Endothelial cell of umbilical vein (primary cell): ENCODE measurements at regions not wholly inside any gene's neighbourhood (a gene's known extent, or its start where the extent isn't known, plus 50 kb on each side); places are given as distances from the start of the nearest gene placed in this dataset.
A peak's percentile ranks its signal among the peaks of the same experiment; 100 is the strongest.

Experiments used
- BruUV-seq: library from RNA; stranded (reverse); fragments of 400-500 nt; replicated peaks from 2 replicates; lab custom pipeline; 2021; lab: Mats Ljungman, UMichigan
- CTCF ChIA-PET: fragments of 300-600, 350-600 bp; sonication (Branson Sonifier 250); formaldehyde crosslinking; loops from one replicate; lab custom pipeline; 2021; ENCODE audit warnings: antibody characterized with exemption, inconsistent platforms; lab: Charles Lee
- POLR2A ChIA-PET: fragments of 300-600, 350-600 bp; sonication (Branson Sonifier 250); formaldehyde crosslinking; loops from one replicate; lab custom pipeline; 2021; ENCODE audit warnings: antibody characterized with exemption, inconsistent platforms; lab: Charles Lee
- DNase-seq: peaks from one replicate; pipeline ENCODE4 v3.0.0-alpha.2; 2011; ENCODE audit warnings: low read depth, low spot score
- FAIRE-seq: peaks from 2 replicates; lab custom pipeline; 2011; peaks lifted over from hg19 to GRCh38; lab: Jason Lieb, UNC
- H2AFZ ChIP-seq: 2 replicates; pipeline ENCODE4 v1.6.0; 2012; ENCODE audit warnings: low read depth, low read length, control low read depth, inconsistent platforms
- H3K27ac ChIP-seq: 2 replicates; pipeline ENCODE4 v1.5.1; 2011; ENCODE audit warnings: low read depth, mild to moderate bottlenecking, control low read depth, low read length, moderate library complexity; ENCODE audit not compliant: insufficient read depth
- H3K27me3 ChIP-seq, 2 experiments: 2 replicates each; pipeline versions ENCODE4 v1.6.0 to v1.6.1; 2011; ENCODE audit warnings: low read length in 2 of 2, mixed read lengths in 1 of 2; ENCODE audit not compliant: control insufficient read depth in 2 of 2, insufficient read depth in 2 of 2
- H3K36me3 ChIP-seq, 2 experiments: 2 replicates in 1 of 2; 3 replicates in 1 of 2; pipeline ENCODE4 v1.5.1; 2011; ENCODE audit warnings: low read length in 2 of 2, mild to moderate bottlenecking in 1 of 2, moderate library complexity in 1 of 2; ENCODE audit not compliant: control insufficient read depth in 2 of 2, insufficient read depth in 2 of 2; ENCODE audit errors: extremely low read depth in 1 of 2
- H3K4me1 ChIP-seq: 3 replicates; pipeline ENCODE4 v1.5.1; 2011; ENCODE audit warnings: mild to moderate bottlenecking, low read length; ENCODE audit not compliant: control insufficient read depth, insufficient read depth; ENCODE audit errors: extremely low read depth
- H3K4me2 ChIP-seq: 2 replicates; pipeline ENCODE4 v1.6.1; 2011; ENCODE audit warnings: low read length, control low read depth, mixed read lengths; ENCODE audit not compliant: insufficient read depth
- H3K4me3 ChIP-seq, 3 experiments: fragments of 200-600 bp in 1 of 3; sonication (generic), shearing (Covaris generic) in 1 of 3; replicated peaks in 1 of 3; 2 replicates each; pipeline ENCODE4 v1.5.1; 2011 to 2016; ENCODE audit warnings: control low read depth in 3 of 3, low read length in 3 of 3, mild to moderate bottlenecking in 2 of 3, inconsistent platforms in 1 of 3, low read depth in 1 of 3, moderate library complexity in 1 of 3; ENCODE audit not compliant: insufficient read depth in 1 of 3
- H3K79me2 ChIP-seq: 2 replicates; pipeline ENCODE4 v1.6.0; 2012; ENCODE audit warnings: low read length, inconsistent platforms; ENCODE audit not compliant: control insufficient read depth, insufficient read depth
- H3K9ac ChIP-seq: replicated peaks from 2 replicates; pipeline ENCODE3; 2011; ENCODE audit warnings: low read length, control low read depth; ENCODE audit not compliant: insufficient read depth; ENCODE audit errors: extremely low read depth
- H3K9me1 ChIP-seq: replicated peaks from 3 replicates; pipeline ENCODE4 v1.6.0; 2011; ENCODE audit warnings: mild to moderate bottlenecking, low read length; ENCODE audit not compliant: control insufficient read depth, insufficient read depth; ENCODE audit errors: extremely low read depth
- H3K9me3 ChIP-seq: replicated peaks from 2 replicates; pipeline ENCODE4 v1.5.1; 2012; ENCODE audit warnings: low read length, inconsistent platforms; ENCODE audit not compliant: control insufficient read depth, insufficient read depth
- H4K20me1 ChIP-seq: replicated peaks from 2 replicates; pipeline ENCODE3; 2011; ENCODE audit warnings: mild to moderate bottlenecking, low read length; ENCODE audit not compliant: control insufficient read depth, insufficient read depth; ENCODE audit errors: extremely low read depth
- EZH2 ChIP-seq: IDR thresholded peaks from 2 replicates; pipeline ENCODE4 v1.6.1; 2012; ENCODE audit warnings: borderline replicate concordance, low read depth, mild to moderate bottlenecking, moderate library complexity, low read length, inconsistent platforms; ENCODE audit not compliant: severe bottlenecking
- FOS ChIP-seq: IDR thresholded peaks from 2 replicates; pipeline ENCODE4 v1.6.1; 2011; ENCODE audit warnings: mild to moderate bottlenecking, low read length, moderate library complexity, borderline replicate concordance; ENCODE audit not compliant: insufficient read depth
- GATA2 ChIP-seq: IDR thresholded peaks from 2 replicates; pipeline ENCODE4 v1.7.0; 2011; ENCODE audit warnings: low read depth, mild to moderate bottlenecking, moderate library complexity, mixed read lengths, low read length; ENCODE audit not compliant: insufficient read length, insufficient read depth
- JUN ChIP-seq: IDR thresholded peaks from 2 replicates; pipeline ENCODE4 v1.6.1; 2011; ENCODE audit warnings: borderline replicate concordance, low read depth; ENCODE audit not compliant: insufficient read length, insufficient read depth
- POLR2A ChIP-seq: IDR thresholded peaks from 2 replicates; pipeline ENCODE4 v1.6.1; 2012; ENCODE audit warnings: low read depth, mild to moderate bottlenecking, control low read depth, low read length
- POLR2AphosphoS5 ChIP-seq: IDR thresholded peaks from 2 replicates; pipeline ENCODE4 v1.6.1; 2012; ENCODE audit warnings: low read depth, mild to moderate bottlenecking, control low read depth, low read length, moderate library complexity; ENCODE audit not compliant: insufficient read depth
- dilution Hi-C: fragments of 300-500 bp; cut with MboI; formaldehyde crosslinking; loops from one replicate; pipeline ENCODE4 v1.15.0; 2019; ENCODE audit warnings: low sequenced_read_pairs; ENCODE audit not compliant: extremely low pct_ligation_motif_present
- intact Hi-C: fragments of 100-400 bp; cut with micrococcal nuclease; formaldehyde crosslinking; loops from one replicate; pipeline ENCODE4 v1.10.0; 2022
- TF ChIP-seq, protein P1 (sequence below), 2 donors: IDR thresholded peaks; 1 replicate in 1 of 2; 2 replicates in 1 of 2; pipeline ENCODE4 v1.5.1; 2011; ENCODE audit warnings: low read length in 2 of 2, mild to moderate bottlenecking in 2 of 2, moderate library complexity in 2 of 2, control low read depth in 1 of 2, inconsistent platforms in 1 of 2, low read depth in 1 of 2; ENCODE audit not compliant: insufficient read depth in 1 of 2; ENCODE audit errors: extremely low read depth in 1 of 2
- TF ChIP-seq, protein P2 (sequence below): IDR thresholded peaks from 2 replicates; pipeline ENCODE4 v1.6.1; 2011; ENCODE audit not compliant: insufficient read depth, insufficient read length

DNA sequence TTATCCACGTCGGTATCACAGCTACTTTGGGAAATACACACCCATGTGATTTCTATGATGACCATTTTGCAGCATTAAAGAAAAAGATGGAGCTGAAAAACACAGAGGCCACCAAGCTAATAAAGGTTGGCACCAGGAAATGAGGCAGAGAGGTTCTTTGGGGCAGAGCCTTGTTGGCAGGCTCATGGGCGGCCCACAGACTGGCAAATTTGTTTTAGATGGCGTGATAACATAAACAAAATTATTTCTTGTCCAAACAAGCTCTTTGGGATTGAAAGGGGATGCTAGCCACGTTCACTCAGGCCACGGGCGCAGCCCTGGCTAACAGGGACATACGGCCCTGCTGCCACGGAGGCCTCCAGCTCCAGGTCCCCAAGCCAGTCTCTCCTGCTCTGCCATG is 135.9 kb upstream of the ZMIZ1 start:
- no peaks in the 10 kb centered on the region for H3K9me1 ChIP-seq
- no peak for DNase-seq
- no peaks in the 10 kb centered on the region for H3K9me3 ChIP-seq
- peak overlapping the region; percentile 51 for H2AFZ ChIP-seq
- no peaks in the 10 kb centered on the region for H3K27me3 ChIP-seq
- H4K20me1 ChIP-seq, result no peaks in the 10 kb centered on the region
- H3K4me3 ChIP-seq, result no peak overlapping the region
- H3K27ac ChIP-seq, result no peak overlapping the region
- intact Hi-C loops, result loop anchor here (1.0 kb wide), 1 partner anchor 41 kb away; no protein-coding TSS in a partner anchor
- ChIA-PET CTCF (interaction anchor here (0.9 to 1.4 kb wide), 3 partner anchors 11 to 275 kb away, joined by 3 to 4 read pairs (median 3); no protein-coding TSS in a partner anchor), POLR2A (no interaction called here)
- no TSS peak for BruUV-seq
- peaks cover 25% of the 10 kb centered on the region for H3K4me1 ChIP-seq
- no peaks in the 10 kb centered on the region for H3K36me3 ChIP-seq
- no peaks in the 10 kb centered on the region for H3K79me2 ChIP-seq
- H3K9ac ChIP-seq, result no peak overlapping the region
- dilution Hi-C loops, result no loop called here
- peak; percentile 40 for FAIRE-seq
- no peak overlapping the region for H3K4me2 ChIP-seq
- TF ChIP-seq GATA2, result no peak
- TF ChIP-seq EZH2, result no peak
- no peak for TF ChIP-seq POLR2A
- TF ChIP-seq POLR2AphosphoS5, result no peak
- TF ChIP-seq JUN, result no peak
- TF ChIP-seq, protein P1, sequence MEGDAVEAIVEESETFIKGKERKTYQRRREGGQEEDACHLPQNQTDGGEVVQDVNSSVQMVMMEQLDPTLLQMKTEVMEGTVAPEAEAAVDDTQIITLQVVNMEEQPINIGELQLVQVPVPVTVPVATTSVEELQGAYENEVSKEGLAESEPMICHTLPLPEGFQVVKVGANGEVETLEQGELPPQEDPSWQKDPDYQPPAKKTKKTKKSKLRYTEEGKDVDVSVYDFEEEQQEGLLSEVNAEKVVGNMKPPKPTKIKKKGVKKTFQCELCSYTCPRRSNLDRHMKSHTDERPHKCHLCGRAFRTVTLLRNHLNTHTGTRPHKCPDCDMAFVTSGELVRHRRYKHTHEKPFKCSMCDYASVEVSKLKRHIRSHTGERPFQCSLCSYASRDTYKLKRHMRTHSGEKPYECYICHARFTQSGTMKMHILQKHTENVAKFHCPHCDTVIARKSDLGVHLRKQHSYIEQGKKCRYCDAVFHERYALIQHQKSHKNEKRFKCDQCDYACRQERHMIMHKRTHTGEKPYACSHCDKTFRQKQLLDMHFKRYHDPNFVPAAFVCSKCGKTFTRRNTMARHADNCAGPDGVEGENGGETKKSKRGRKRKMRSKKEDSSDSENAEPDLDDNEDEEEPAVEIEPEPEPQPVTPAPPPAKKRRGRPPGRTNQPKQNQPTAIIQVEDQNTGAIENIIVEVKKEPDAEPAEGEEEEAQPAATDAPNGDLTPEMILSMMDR (IDR thresholded peaks at IDR 0.05; ENCODE audit: extremely low read depth in 1 of 2, insufficient read depth in 1 of 2, low read depth in 1 of 2, low read length in 2 of 2), result no peak
- TF ChIP-seq FOS, result no peak
- TF ChIP-seq, protein P2, sequence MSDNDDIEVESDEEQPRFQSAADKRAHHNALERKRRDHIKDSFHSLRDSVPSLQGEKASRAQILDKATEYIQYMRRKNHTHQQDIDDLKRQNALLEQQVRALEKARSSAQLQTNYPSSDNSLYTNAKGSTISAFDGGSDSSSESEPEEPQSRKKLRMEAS, result no peak
